VCaP (cell line): ENCODE measurements at regions not wholly inside any gene's neighbourhood (a gene's known extent, or its start where the extent isn't known, plus 50 kb on each side); places are given as distances from the start of the nearest gene placed in this dataset.

Source experiments
- H3K27ac ChIP-seq: fragments of 450-650 bp; 2 replicates; pipeline ENCODE4 v1.5.1; 2017
- CTCF ChIP-seq: fragments of 450-650 bp; conservative IDR thresholded peaks from 2 replicates; pipeline ENCODE4 v1.5.1; 2017; ENCODE audit warnings: mild to moderate bottlenecking, moderate library complexity

DNA sequence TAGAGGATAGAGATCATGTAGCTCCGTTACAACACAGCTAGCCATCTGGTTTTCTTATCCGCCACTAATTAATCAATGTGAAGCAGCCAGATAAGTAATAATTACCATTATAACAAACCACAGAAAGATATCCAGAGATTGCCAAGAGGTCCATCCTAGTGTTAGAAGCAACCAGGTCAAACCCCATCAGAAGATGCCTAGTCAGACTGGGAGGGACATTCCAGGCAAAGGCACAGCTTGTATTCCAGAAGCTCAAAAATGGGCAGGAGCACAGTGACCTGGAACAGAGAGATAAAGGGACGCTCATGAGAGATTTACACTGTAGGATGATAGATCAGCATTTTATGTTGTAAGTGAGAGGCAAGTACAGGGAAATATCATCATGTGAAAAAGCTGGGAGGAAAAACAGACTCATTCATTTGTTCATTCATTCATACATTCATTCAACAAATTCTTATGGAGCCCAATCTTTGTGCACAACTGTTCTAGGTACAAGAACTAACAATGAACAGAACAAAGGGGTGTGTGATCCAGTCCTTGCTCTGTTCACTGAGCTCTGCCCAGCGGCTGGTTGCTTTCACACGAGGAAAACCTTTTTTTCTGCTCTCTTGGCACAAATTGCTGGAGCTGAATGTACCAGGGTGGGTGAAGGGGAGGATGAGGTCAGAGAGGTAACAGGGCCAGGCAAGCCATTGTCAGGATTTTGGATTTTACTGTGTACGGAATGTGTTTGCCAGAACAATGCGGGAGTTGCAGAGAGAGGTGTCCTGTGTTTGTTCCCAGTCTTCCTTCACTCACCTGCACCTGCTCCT is 240.8 kb upstream of the FGGY start:
- H3K27ac ChIP-seq, result no peak overlapping the region
- TF ChIP-seq CTCF, result no peak

GRCh38 chr1:59057211-59057694 is 239.6 kb upstream of the FGGY start:
- no peak for TF ChIP-seq CTCF
- H3K27ac ChIP-seq, result no peak overlapping the region

- TF ChIP-seq CTCF, result no peak
These were observed 239.1 kb upstream of the FGGY start for GRCh38 chr1:59057796-59058195.

DNA sequence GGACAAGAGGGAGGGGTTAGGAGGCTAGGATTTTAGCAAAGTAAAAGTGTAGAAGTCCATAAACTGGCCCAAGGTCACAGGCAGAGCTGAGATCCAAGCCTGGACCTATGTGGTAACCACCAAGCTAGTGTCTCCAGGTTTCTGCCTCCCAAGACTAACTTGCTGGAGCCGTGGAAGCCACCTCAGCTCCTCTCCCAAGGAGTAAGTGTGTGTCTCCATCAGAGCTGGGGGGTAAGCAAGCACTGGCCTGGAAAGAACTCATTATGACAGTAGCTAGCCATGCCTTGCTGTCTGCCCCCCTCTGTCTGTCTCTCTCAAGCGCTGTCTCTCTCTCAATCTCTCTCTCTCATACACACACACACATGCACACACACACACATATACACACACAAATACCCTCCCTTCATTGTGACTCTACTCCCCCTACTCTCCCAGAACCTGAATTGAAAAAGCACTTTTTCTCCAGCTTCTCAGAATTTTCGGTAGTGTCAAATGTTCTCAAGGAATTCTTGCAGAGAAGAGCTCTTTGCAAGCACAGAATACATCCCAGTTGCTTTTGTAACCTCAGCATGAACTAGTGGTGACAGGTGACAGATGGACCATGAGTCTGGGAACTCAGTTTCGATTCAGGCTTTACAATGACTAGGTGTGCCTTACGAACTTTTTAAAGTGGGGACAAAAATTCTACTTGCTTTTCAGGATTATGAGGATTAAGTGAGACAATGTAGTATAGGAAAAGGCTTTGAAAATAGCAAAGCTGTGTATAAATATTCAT is 238.0 kb upstream of the FGGY start:
- H3K27ac ChIP-seq, result no peak overlapping the region
- no peak for TF ChIP-seq CTCF

More at GRCh38 chr1:59057796-59058195, 239.1 kb upstream of the FGGY start:
- H3K27ac ChIP-seq, result no peak overlapping the region

DNA sequence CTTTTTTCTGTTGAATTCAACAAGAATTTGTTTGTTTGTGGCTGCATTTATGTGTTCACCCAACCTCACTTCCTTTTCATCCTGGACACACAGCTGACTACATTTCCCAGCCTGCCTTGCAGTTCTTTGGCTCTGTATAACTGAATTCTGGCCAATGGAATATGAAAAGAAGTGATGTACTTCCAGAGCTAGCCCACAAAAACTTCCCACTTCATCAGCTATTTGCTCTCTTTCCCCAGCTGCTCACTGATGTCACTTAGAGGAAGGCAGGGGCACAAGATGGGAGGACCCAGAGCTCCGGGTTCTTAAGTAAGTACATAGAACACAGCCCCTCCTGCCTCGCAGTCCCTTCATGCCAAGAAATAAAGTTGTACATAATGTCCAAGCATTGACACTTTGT is 235.0 kb upstream of the FGGY start:
- no peak for TF ChIP-seq CTCF
- H3K27ac ChIP-seq, result no peak overlapping the region

GRCh38 chr1:59062743-59063142 is 234.2 kb upstream of the FGGY start:
- H3K27ac ChIP-seq, result no peak overlapping the region
- TF ChIP-seq CTCF, result no peak

DNA sequence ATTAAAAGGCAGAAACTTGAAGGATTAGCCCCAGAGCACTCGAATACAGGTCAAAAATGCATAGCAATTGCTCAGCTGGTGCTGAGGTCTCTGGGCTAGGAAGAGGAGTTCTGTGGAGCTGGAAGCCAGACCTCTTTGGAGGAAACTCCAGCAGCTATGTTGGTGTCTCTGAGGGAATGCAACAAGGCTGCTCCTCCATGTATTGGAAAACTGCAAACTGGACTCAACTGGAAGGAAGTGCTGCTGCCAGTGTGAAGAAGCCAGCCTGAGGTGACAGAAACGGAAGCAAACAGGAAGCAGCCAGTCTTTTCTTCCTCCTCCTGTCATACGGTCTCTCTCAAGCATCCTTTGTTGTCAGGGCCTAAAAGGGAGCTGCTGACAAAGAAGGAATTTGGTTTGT is 233.4 kb upstream of the FGGY start:
- TF ChIP-seq CTCF, result no peak
- no peak overlapping the region for H3K27ac ChIP-seq
